OCI-LY3 (cell line): ENCODE measurements at regions not wholly inside any gene's neighbourhood (a gene's known extent, or its start where the extent isn't known, plus 50 kb on each side); places are given as distances from the start of the nearest gene placed in this dataset.
"Not testable (repeated sequence)": the region's sequence is repeated elsewhere in the genome, so short reads cannot be mapped to it uniquely, and the experiment has no call there.

Experiments used
- H2AFZ ChIP-seq: fragments of 200-600, 300-600 bp; shearing (Covaris generic); 2 replicates; pipeline ENCODE4 v1.6.0; 2014; ENCODE audit warnings: antibody characterized with exemption, low read depth, low read length
- H3K27ac ChIP-seq: fragments of 200-600, 300-600 bp; sonication (generic); 2 replicates; pipeline ENCODE4 v1.5.1; 2014; ENCODE audit warnings: mild to moderate bottlenecking, low read length, moderate library complexity, mixed read lengths
- H3K27me3 ChIP-seq: fragments of 200-600, 300-600 bp; sonication (generic); 2 replicates; pipeline ENCODE4 v1.6.1; 2014; ENCODE audit warnings: low read depth, low read length, mixed read lengths
- H3K36me3 ChIP-seq: fragments of 200-600, 300-600 bp; sonication (generic); replicated peaks from 2 replicates; pipeline ENCODE3; 2014; ENCODE audit warnings: low read depth, low read length, mixed read lengths
- H3K4me1 ChIP-seq: fragments of 300-600, 200-600 bp; sonication (generic); 2 replicates; pipeline ENCODE4 v1.6.1; 2014; ENCODE audit warnings: low read length, mixed read lengths
- H3K4me2 ChIP-seq: fragments of 200-600, 300-600 bp; sonication (generic); 2 replicates; pipeline ENCODE4 v1.6.1; 2014; ENCODE audit warnings: low read length, mixed read lengths
- H3K4me3 ChIP-seq: fragments of 300-600, 200-600 bp; sonication (generic); 2 replicates; pipeline ENCODE4 v1.5.1; 2014; ENCODE audit warnings: antibody characterized with exemption, mild to moderate bottlenecking, low read length, moderate library complexity
- H3K79me2 ChIP-seq: fragments of 300-600, 200-600 bp; shearing (Covaris generic); 2 replicates; pipeline ENCODE4 v1.6.1; 2014; ENCODE audit warnings: mild to moderate bottlenecking, low read length, mixed read lengths
- H3K9ac ChIP-seq: fragments of 300-600, 200-600 bp; shearing (Covaris generic); 2 replicates; pipeline ENCODE4 v1.6.0; 2014; ENCODE audit warnings: mild to moderate bottlenecking, low read length, moderate library complexity
- H3K9me3 ChIP-seq: fragments of 200-600, 300-600 bp; shearing (Covaris generic); 2 replicates; pipeline ENCODE4 v1.6.1; 2014; ENCODE audit warnings: low read length, mixed read lengths; ENCODE audit not compliant: insufficient read depth
- H4K20me1 ChIP-seq: fragments of 200-600, 300-600 bp; sonication (generic); 2 replicates; pipeline ENCODE4 v1.6.1; 2016; ENCODE audit warnings: low read length, mixed read lengths; ENCODE audit not compliant: insufficient read depth
- EZH2phosphoT487 ChIP-seq: fragments of 200-600 bp; shearing (Covaris generic); IDR thresholded peaks from 2 replicates; pipeline ENCODE4 v1.6.1; 2018; ENCODE audit warnings: antibody characterized with exemption, mixed run types, low read depth
- TF ChIP-seq, protein P1 (sequence below): fragments of 200-600, 300-600 bp; sonication (generic); IDR thresholded peaks from 2 replicates; pipeline ENCODE4 v1.5.1; 2014; ENCODE audit warnings: antibody characterized with exemption, low read length, low read depth

DNA sequence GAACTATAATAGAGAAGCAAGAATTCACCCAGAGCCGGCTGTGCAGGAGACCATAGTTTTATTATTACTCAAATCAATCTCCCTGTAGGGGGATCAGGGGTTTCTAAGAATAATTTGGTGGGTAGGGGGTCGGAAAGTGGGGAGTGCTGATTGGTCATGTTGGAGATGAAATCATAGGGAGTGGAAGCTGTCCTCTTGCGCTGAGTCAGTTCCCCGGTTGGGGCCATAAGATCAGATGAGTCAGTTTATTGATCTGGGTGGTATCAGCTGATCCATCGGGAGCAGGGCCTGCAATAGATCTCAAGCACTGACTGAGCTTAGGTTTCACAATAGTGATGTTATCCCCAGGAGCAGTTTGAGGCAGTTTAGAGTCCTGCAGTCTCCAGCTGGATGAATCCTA, 97.0 kb upstream of the SNRPN start:
- Histone ChIP-seq H3K4me1 (no peaks in the 10 kb centered on the region), H2AFZ (no peak overlapping the region), H3K9me3 (no peaks in the 10 kb centered on the region), H3K27me3 (no peaks in the 10 kb centered on the region), H3K27ac (no peak overlapping the region), H3K4me3 (no peak overlapping the region), H4K20me1 (no peaks in the 10 kb centered on the region), H3K36me3 (no peaks in the 10 kb centered on the region), H3K4me2 (no peak overlapping the region), H3K9ac (no peak overlapping the region), H3K79me2 (no peaks in the 10 kb centered on the region)
- TF ChIP-seq EZH2phosphoT487, result no peak
- TF ChIP-seq, protein P1, sequence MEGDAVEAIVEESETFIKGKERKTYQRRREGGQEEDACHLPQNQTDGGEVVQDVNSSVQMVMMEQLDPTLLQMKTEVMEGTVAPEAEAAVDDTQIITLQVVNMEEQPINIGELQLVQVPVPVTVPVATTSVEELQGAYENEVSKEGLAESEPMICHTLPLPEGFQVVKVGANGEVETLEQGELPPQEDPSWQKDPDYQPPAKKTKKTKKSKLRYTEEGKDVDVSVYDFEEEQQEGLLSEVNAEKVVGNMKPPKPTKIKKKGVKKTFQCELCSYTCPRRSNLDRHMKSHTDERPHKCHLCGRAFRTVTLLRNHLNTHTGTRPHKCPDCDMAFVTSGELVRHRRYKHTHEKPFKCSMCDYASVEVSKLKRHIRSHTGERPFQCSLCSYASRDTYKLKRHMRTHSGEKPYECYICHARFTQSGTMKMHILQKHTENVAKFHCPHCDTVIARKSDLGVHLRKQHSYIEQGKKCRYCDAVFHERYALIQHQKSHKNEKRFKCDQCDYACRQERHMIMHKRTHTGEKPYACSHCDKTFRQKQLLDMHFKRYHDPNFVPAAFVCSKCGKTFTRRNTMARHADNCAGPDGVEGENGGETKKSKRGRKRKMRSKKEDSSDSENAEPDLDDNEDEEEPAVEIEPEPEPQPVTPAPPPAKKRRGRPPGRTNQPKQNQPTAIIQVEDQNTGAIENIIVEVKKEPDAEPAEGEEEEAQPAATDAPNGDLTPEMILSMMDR, result no peak

DNA sequence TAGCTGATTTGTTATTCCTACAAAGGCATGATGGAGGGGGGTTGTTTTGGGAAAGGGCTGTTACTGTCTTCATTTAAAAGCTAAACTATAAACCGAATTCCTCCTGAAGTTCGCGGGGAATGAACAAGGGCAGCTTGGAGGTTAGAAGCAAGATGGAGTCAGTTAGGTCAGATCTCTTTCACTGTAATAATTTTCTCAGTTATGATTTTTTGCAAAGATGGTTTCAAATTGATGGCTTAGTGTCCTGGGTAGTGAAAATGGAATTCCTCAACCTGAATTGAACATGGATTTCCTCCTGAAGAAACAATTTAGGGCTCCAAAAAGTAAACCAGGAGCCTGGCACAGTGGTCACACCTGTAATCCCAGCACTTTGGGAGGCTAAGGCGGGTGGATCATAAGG, 96.6 kb upstream of the SNRPN start:
- H3K27me3 ChIP-seq, H3K4me2 ChIP-seq, H3K4me3 ChIP-seq, H3K9me3 ChIP-seq, H4K20me1 ChIP-seq, H3K79me2 ChIP-seq, H3K9ac ChIP-seq, H2AFZ ChIP-seq, H3K27ac ChIP-seq, H3K4me1 ChIP-seq, H3K36me3 ChIP-seq: not testable (repeated sequence)

DNA sequence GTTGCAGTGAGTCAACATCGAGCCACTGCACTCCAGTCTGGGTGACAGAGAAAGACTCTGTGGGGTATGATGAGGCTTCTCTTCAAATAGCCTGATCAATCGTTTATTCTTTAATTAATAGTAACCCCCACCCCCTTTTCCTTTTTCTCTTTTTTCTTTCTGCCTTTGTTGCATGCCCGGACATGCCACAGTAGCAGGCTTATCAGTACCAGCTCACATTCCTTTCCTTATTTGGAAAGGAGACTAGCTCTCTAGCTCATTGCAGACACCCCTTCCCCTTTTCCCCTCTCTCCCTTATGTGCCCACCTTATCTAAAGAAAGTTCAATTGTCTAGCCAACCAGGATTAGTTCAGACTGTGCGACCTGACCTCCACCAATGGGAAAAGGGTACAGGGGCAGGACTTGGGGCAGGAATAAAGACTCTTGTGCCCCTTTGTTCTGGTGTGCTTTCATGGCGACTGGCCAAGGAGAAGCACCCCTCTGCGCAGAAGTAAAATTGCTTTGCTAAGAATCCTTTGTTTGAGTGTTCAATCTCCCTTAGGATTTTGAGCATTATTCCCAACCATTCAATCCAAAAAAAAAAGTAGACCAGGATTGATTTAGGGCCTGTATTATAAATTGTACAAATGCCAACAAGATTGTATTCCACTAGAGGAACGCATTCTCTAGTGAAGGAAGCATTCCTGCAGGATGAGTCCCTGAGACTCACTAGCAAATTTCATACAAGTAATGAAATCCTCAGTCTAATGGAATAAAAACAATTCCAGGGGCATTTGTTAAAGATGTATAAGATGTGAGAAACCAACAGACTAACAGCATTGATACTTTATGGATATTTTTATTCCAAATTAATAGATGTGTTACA, 95.8 kb upstream of the SNRPN start:
- Histone ChIP-seq H3K79me2 (no peaks in the 10 kb centered on the region), H3K4me2 (no peak overlapping the region), H3K4me3 (no peak overlapping the region), H3K27ac (no peak overlapping the region), H2AFZ (no peak overlapping the region), H3K36me3 (no peaks in the 10 kb centered on the region), H3K4me1 (no peaks in the 10 kb centered on the region), H4K20me1 (no peaks in the 10 kb centered on the region), H3K9ac (no peak overlapping the region), H3K9me3 (no peaks in the 10 kb centered on the region), H3K27me3 (no peaks in the 10 kb centered on the region)
- TF ChIP-seq, protein P1, result no peak
- no peak for TF ChIP-seq EZH2phosphoT487

DNA sequence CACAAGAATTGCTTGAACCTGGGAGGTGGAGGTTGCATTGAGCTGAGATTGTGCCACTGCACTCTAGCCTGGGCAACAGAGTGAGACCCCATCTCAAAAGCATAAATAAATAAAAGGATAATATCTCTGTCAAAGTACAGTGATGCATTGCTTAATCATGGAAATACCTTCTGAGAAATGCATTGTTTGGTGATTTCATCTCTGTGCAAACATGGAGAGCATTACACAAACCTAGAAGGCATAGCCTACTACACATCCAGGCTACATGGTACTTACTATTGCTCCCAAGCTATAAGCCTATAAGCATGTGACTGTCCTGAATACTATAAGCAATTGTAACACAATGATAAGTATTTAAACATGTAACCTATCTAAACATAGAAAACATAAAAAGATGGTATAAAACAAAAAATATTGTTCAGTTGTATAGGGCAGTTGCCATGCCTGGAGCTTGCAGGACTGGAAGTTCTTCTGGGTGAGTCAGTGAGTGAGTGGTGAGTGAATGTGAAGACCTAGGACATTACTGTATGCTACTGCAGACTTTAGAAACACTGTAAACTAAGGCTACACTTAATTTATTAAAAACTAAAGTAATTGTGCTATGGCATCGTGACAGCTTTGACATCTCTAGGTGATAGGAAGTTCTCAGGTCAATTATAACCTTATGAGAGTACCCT, 93.6 kb upstream of the SNRPN start:
- H3K4me2 ChIP-seq, result no peak overlapping the region

More for the DNA sequence above, 93.6 kb upstream of the SNRPN start:
- H2AFZ ChIP-seq, result no peak overlapping the region
- no peaks in the 10 kb centered on the region for H3K27me3 ChIP-seq
- no peak overlapping the region for H3K4me3 ChIP-seq
- TF ChIP-seq, protein P1, result no peak
- no peak for TF ChIP-seq EZH2phosphoT487
- H3K9me3 ChIP-seq, result no peaks in the 10 kb centered on the region
- H4K20me1 ChIP-seq, result no peaks in the 10 kb centered on the region
- H3K4me1 ChIP-seq, result no peaks in the 10 kb centered on the region
- no peaks in the 10 kb centered on the region for H3K79me2 ChIP-seq
- H3K27ac ChIP-seq, result no peak overlapping the region
- no peak overlapping the region for H3K9ac ChIP-seq
- no peaks in the 10 kb centered on the region for H3K36me3 ChIP-seq
